Neural cell (in vitro differentiated cells): ENCODE measurements at regions not wholly inside any gene's neighbourhood (a gene's known extent, or its start where the extent isn't known, plus 50 kb on each side); places are given as distances from the start of the nearest gene placed in this dataset.

Source experiments
- CTCF ChIP-seq: fragments of 450-650 bp; IDR thresholded peaks from 2 replicates; pipeline ENCODE4 v1.5.1; 2014; ENCODE audit warnings: antibody characterized with exemption, mild to moderate bottlenecking, moderate library complexity; ENCODE audit not compliant: poor library complexity, severe bottlenecking
- MXI1 ChIP-seq: fragments of 450-650 bp; conservative IDR thresholded peaks from 2 replicates; pipeline ENCODE4 v1.6.1; 2014; ENCODE audit warnings: antibody characterized with exemption, mild to moderate bottlenecking; ENCODE audit not compliant: poor library complexity, severe bottlenecking
- POLR2AphosphoS5 ChIP-seq: IDR thresholded peaks from 2 replicates; pipeline ENCODE4 v1.6.1; 2012
- TAF1 ChIP-seq: IDR thresholded peaks from 2 replicates; pipeline ENCODE4 v1.6.1; 2012; ENCODE audit warnings: low read depth

- no peak for TF ChIP-seq CTCF
- no peak for TF ChIP-seq TAF1
- TF ChIP-seq POLR2AphosphoS5: no peak
- no peak for TF ChIP-seq MXI1
These were observed 129.5 kb downstream of the FAM76B start for GRCh38 chr11:95660038-95660437.
